Osteoblast (primary cell): ENCODE measurements at regions not wholly inside any gene's neighbourhood (a gene's known extent, or its start where the extent isn't known, plus 50 kb on each side); places are given as distances from the start of the nearest gene placed in this dataset.

Experiments
- DNase-seq: peaks from one replicate; pipeline ENCODE4 v3.0.0; 2011; ENCODE audit warnings: low spot score, mixed read lengths; ENCODE audit not compliant: insufficient read length; ENCODE audit errors: missing footprints
- H2AFZ ChIP-seq: 2 replicates; pipeline ENCODE4 v1.6.0; 2011; ENCODE audit warnings: mild to moderate bottlenecking, low read length
- H3K27ac ChIP-seq: 2 replicates; pipeline ENCODE4 v1.5.1; 2011; ENCODE audit warnings: mild to moderate bottlenecking, low read depth, low read length, moderate library complexity
- H3K27me3 ChIP-seq: 2 replicates; pipeline ENCODE4 v1.6.0; 2012; ENCODE audit warnings: mild to moderate bottlenecking, control low read depth, inconsistent platforms, low read length, moderate library complexity; ENCODE audit not compliant: insufficient read depth
- H3K36me3 ChIP-seq: 2 replicates; pipeline ENCODE4 v1.5.1; 2011; ENCODE audit warnings: mild to moderate bottlenecking, low read length, control low read depth, moderate library complexity; ENCODE audit not compliant: insufficient read depth
- H3K4me1 ChIP-seq: 2 replicates; pipeline ENCODE4 v1.5.1; 2011; ENCODE audit warnings: mild to moderate bottlenecking, low read length, control low read depth, moderate library complexity; ENCODE audit not compliant: insufficient read depth
- H3K4me2 ChIP-seq: 2 replicates; pipeline ENCODE4 v1.6.0; 2011; ENCODE audit warnings: mild to moderate bottlenecking, low read length; ENCODE audit not compliant: insufficient read depth
- H3K4me3 ChIP-seq: fragments of 200-600 bp; sonication (generic); 3 replicates; pipeline ENCODE4 v1.5.1; 2012; ENCODE audit warnings: mild to moderate bottlenecking, low read length, inconsistent platforms; ENCODE audit not compliant: insufficient read depth
- H3K79me2 ChIP-seq: 2 replicates; pipeline ENCODE4 v1.6.0; 2012; ENCODE audit warnings: mild to moderate bottlenecking, low read length, control low read depth, inconsistent platforms; ENCODE audit not compliant: insufficient read depth
- H3K9me3 ChIP-seq: 2 replicates; pipeline ENCODE4 v1.5.1; 2011; ENCODE audit warnings: low read depth, low read length, control low read depth
- H4K20me1 ChIP-seq: 2 replicates; pipeline ENCODE4 v1.6.0; 2012; ENCODE audit warnings: mild to moderate bottlenecking, low read length, control low read depth; ENCODE audit not compliant: insufficient read depth
- CTCF ChIP-seq: IDR thresholded peaks from 2 replicates; pipeline ENCODE4 v1.5.1; 2011; ENCODE audit warnings: mild to moderate bottlenecking, low read depth, low read length, moderate library complexity; ENCODE audit errors: extremely low read depth

- Histone ChIP-seq H2AFZ (no peak overlapping the region), H3K9me3 (no peaks in the 10 kb centered on the region), H3K4me1 (no peaks in the 10 kb centered on the region), H4K20me1 (no peaks in the 10 kb centered on the region), H3K27ac (no peak overlapping the region), H3K4me2 (no peak overlapping the region), H3K27me3 (no peaks in the 10 kb centered on the region), H3K79me2 (no peaks in the 10 kb centered on the region), H3K4me3 (no peak overlapping the region), H3K36me3 (no peaks in the 10 kb centered on the region)
- DNase-seq: no peak
- no peak for TF ChIP-seq CTCF
Measured at GRCh38 chr18:76115580-76115979, 379.5 kb downstream of the ZNF516 start.

- no peaks in the 10 kb centered on the region for H4K20me1 ChIP-seq
- TF ChIP-seq CTCF: no peak
- no peaks in the 10 kb centered on the region for H3K79me2 ChIP-seq
- no peaks in the 10 kb centered on the region for H3K9me3 ChIP-seq
- no peak overlapping the region for H3K4me2 ChIP-seq
- DNase-seq: no peak
- H3K4me1 ChIP-seq: no peaks in the 10 kb centered on the region
- H3K36me3 ChIP-seq: no peaks in the 10 kb centered on the region
- no peak overlapping the region for H3K27ac ChIP-seq
- H3K4me3 ChIP-seq: no peak overlapping the region
- H3K27me3 ChIP-seq: no peaks in the 10 kb centered on the region
- no peak overlapping the region for H2AFZ ChIP-seq
Measured at GRCh38 chr18:76113101-76113500, 381.9 kb downstream of the ZNF516 start.

GRCh38 chr18:76102626-76103025 lies 392.4 kb downstream of the ZNF516 start:
- no peaks in the 10 kb centered on the region for H3K4me1 ChIP-seq
- H2AFZ ChIP-seq: no peak overlapping the region
- DNase-seq: no peak
- H3K9me3 ChIP-seq: no peaks in the 10 kb centered on the region
- H3K27ac ChIP-seq: no peak overlapping the region
- H3K4me3 ChIP-seq: no peak overlapping the region
- no peaks in the 10 kb centered on the region for H3K79me2 ChIP-seq
- no peak for TF ChIP-seq CTCF
- no peaks in the 10 kb centered on the region for H3K36me3 ChIP-seq
- H3K27me3 ChIP-seq: no peaks in the 10 kb centered on the region
- no peaks in the 10 kb centered on the region for H4K20me1 ChIP-seq
- no peak overlapping the region for H3K4me2 ChIP-seq

- Histone ChIP-seq H3K4me1 (no peaks in the 10 kb centered on the region), H3K9me3 (no peaks in the 10 kb centered on the region), H3K4me3 (no peak overlapping the region), H3K27me3 (no peaks in the 10 kb centered on the region), H3K79me2 (no peaks in the 10 kb centered on the region), H3K27ac (no peak overlapping the region), H4K20me1 (no peaks in the 10 kb centered on the region), H3K4me2 (no peak overlapping the region), H3K36me3 (no peaks in the 10 kb centered on the region), H2AFZ (no peak overlapping the region)
- TF ChIP-seq CTCF: no peak
- no peak for DNase-seq
Measured at GRCh38 chr18:76102156-76102555, 392.9 kb downstream of the ZNF516 start.
